ENCODE measurements at regions not wholly inside any gene's neighbourhood (a gene's known extent, or its start where the extent isn't known, plus 50 kb on each side); places are given as distances from the start of the nearest gene placed in this dataset.

DNA sequence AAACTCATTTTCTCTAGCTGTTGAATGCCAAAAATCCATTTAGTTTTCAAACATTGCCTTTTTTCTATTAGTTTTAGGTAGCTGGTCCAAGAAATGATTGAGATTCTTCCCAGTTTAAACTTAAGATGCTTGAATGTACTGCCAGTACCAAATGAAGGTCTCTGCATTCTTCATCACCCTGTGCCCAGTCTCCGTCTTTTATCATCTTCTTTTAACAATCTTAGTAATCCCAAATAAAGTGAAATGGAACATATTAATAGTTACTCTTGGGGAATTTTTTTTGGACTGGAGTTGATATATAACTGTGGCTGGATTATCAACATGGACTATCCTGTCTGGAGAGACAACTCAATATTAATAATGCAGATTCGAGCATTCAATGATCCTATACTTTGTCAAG lies 54.1 kb upstream of the PCED1B start:
- TF ChIP-seq, protein P1, sequence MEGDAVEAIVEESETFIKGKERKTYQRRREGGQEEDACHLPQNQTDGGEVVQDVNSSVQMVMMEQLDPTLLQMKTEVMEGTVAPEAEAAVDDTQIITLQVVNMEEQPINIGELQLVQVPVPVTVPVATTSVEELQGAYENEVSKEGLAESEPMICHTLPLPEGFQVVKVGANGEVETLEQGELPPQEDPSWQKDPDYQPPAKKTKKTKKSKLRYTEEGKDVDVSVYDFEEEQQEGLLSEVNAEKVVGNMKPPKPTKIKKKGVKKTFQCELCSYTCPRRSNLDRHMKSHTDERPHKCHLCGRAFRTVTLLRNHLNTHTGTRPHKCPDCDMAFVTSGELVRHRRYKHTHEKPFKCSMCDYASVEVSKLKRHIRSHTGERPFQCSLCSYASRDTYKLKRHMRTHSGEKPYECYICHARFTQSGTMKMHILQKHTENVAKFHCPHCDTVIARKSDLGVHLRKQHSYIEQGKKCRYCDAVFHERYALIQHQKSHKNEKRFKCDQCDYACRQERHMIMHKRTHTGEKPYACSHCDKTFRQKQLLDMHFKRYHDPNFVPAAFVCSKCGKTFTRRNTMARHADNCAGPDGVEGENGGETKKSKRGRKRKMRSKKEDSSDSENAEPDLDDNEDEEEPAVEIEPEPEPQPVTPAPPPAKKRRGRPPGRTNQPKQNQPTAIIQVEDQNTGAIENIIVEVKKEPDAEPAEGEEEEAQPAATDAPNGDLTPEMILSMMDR (IDR thresholded peaks at IDR 0.05): no peak
- no peak for TF ChIP-seq POLR2A (IDR thresholded peaks at IDR 0.05)
